GM12878 (cell line): ENCODE measurements at regions not wholly inside any gene's neighbourhood (a gene's known extent, or its start where the extent isn't known, plus 50 kb on each side); places are given as distances from the start of the nearest gene placed in this dataset.

ENCODE experiments used
- ATAC-seq: fragments of 200-7000 bp; cut with Tn5 transposase; 3 replicates; pipeline ENCODE4 v1.9.1; 2020; ENCODE audit warnings: mild to moderate bottlenecking, moderate library complexity
- BruUV-seq: library from RNA; stranded (reverse); fragments of 400-500 nt; replicated peaks from 2 replicates; lab custom pipeline; 2021; lab: Mats Ljungman, UMichigan
- CTCF ChIA-PET: fragments of 300-600 bp; sonication (Branson Sonifier 250); formaldehyde crosslinking; extraction: SDS; loops from one replicate; lab custom pipeline; 2021; ENCODE audit warnings: inconsistent platforms; lab: Yijun Ruan, JAX
- POLR2A ChIA-PET: fragments of 350-600 bp; formaldehyde crosslinking; extraction: SDS; loops from one replicate; lab custom pipeline; 2021; ENCODE audit warnings: inconsistent platforms; lab: Charles Lee
- RAD21 ChIA-PET: fragments of 300-600 bp; sonication (Branson Sonifier 250); formaldehyde crosslinking; loops from one replicate; lab custom pipeline; 2023; ENCODE audit warnings: antibody characterized with exemption; ENCODE audit not compliant: unreplicated experiment; lab: Charles Lee
- SMC1A ChIA-PET: fragments of 300-600 bp; sonication (Branson Sonifier 250); formaldehyde crosslinking; loops from one replicate; lab custom pipeline; 2023; ENCODE audit not compliant: unreplicated experiment, uncharacterized antibody; lab: Charles Lee
- DNase-seq: peaks from one replicate; pipeline ENCODE4 v3.0.0-alpha.2; 2011; ENCODE audit warnings: low read depth, low spot score
- FAIRE-seq: peaks from 3 replicates; lab custom pipeline; 2011; peaks lifted over from hg19 to GRCh38; lab: Jason Lieb, UNC
- H2AFZ ChIP-seq: 2 replicates; pipeline ENCODE4 v1.6.0; 2011; ENCODE audit warnings: low read depth, low read length, control low read depth; ENCODE audit not compliant: control insufficient read depth
- H3K27ac ChIP-seq: 2 replicates; pipeline ENCODE4 v1.5.1; 2011; ENCODE audit warnings: control low read depth; ENCODE audit not compliant: control insufficient read depth, insufficient read depth
- H3K27me3 ChIP-seq, 2 experiments: replicated peaks in 1 of 2; 2 replicates each; pipeline versions ENCODE4 v1.6.0 to v1.6.1; 2011; ENCODE audit warnings: low read length in 1 of 2; ENCODE audit not compliant: control insufficient read depth in 2 of 2, insufficient read depth in 2 of 2
- H3K36me3 ChIP-seq, 2 experiments: 2 replicates each; pipeline ENCODE4 v1.5.1; 2011; ENCODE audit warnings: low read length in 1 of 2; ENCODE audit not compliant: control insufficient read depth in 2 of 2, insufficient read depth in 2 of 2
- H3K4me1 ChIP-seq: 2 replicates; pipeline ENCODE4 v1.6.1; 2011; ENCODE audit warnings: mild to moderate bottlenecking, low read length, moderate library complexity, mixed read lengths; ENCODE audit not compliant: control insufficient read depth, insufficient read depth
- H3K4me2 ChIP-seq: 2 replicates; pipeline ENCODE4 v1.6.0; 2011; ENCODE audit warnings: control low read depth; ENCODE audit not compliant: control insufficient read depth, insufficient read depth
- H3K4me3 ChIP-seq: fragments of 200-600 bp; sonication (generic); 2 replicates; pipeline ENCODE4 v1.5.1; 2016
- H3K79me2 ChIP-seq: 2 replicates; pipeline ENCODE4 v1.6.0; 2011; ENCODE audit warnings: low read length; ENCODE audit not compliant: control insufficient read depth, insufficient read depth
- H3K9ac ChIP-seq: 2 replicates; pipeline ENCODE4 v1.8.0; 2011; ENCODE audit warnings: low read length, control low read depth, mixed read lengths; ENCODE audit not compliant: control insufficient read depth, insufficient read depth
- H3K9me3 ChIP-seq: replicated peaks from 3 replicates; pipeline ENCODE4 v1.5.1; 2011; ENCODE audit warnings: mild to moderate bottlenecking, low read length; ENCODE audit not compliant: control insufficient read depth, insufficient read depth
- H4K20me1 ChIP-seq: 2 replicates; pipeline ENCODE4 v1.6.0; 2011; ENCODE audit not compliant: control insufficient read depth, insufficient read depth
- ASH2L ChIP-seq: fragments of 300-600, 200-600 bp; sonication (generic); IDR thresholded peaks from 2 replicates; pipeline ENCODE4 v1.6.1; 2017; ENCODE audit warnings: low read depth, mild to moderate bottlenecking, borderline replicate concordance
- ATF3 ChIP-seq: IDR thresholded peaks from 2 replicates; pipeline ENCODE4 v1.6.1; 2011; ENCODE audit warnings: low read depth, mild to moderate bottlenecking, low read length, moderate library complexity, borderline replicate concordance; ENCODE audit errors: extremely low read depth
- CTCF ChIP-seq, 3 experiments: IDR thresholded peaks in 2 of 3; conservative IDR thresholded peaks in 1 of 3; 2 replicates each; pipeline ENCODE4 v1.5.1; 2011; ENCODE audit warnings: low read depth in 3 of 3, low read length in 3 of 3, mild to moderate bottlenecking in 3 of 3, control low read depth in 2 of 3, moderate library complexity in 2 of 3, inconsistent platforms in 1 of 3, mixed read lengths in 1 of 3; ENCODE audit not compliant: control insufficient read depth in 2 of 3, insufficient read depth in 1 of 3; ENCODE audit errors: extremely low read depth in 1 of 3
- ETV6 ChIP-seq, 2 experiments: fragments of 450-650 bp in 1 of 2; IDR thresholded peaks in 1 of 2; conservative IDR thresholded peaks in 1 of 2; 2 replicates each; pipeline ENCODE4 v1.6.1; 2014; ENCODE audit warnings: antibody characterized with exemption in 1 of 2, borderline replicate concordance in 1 of 2, low read depth in 1 of 2, mild to moderate bottlenecking in 1 of 2, moderate library complexity in 1 of 2
- FOXK2 ChIP-seq: fragments of 450-650 bp; IDR thresholded peaks from 2 replicates; pipeline ENCODE4 v1.6.1; 2017; ENCODE audit warnings: mild to moderate bottlenecking, moderate library complexity
- GATAD2B ChIP-seq: fragments of 450-650 bp; conservative IDR thresholded peaks from 2 replicates; pipeline ENCODE4 v1.6.1; 2017; ENCODE audit warnings: low read depth, mild to moderate bottlenecking, moderate library complexity
- HDGF ChIP-seq: fragments of 450-650 bp; IDR thresholded peaks from 2 replicates; pipeline ENCODE4 v1.6.1; 2016; ENCODE audit warnings: antibody characterized with exemption
- MEF2A ChIP-seq: IDR thresholded peaks from 2 replicates; pipeline ENCODE4 v1.6.1; 2011; ENCODE audit warnings: low read depth, mild to moderate bottlenecking, low read length, moderate library complexity; ENCODE audit not compliant: insufficient read depth
- NFIC ChIP-seq: IDR thresholded peaks from 2 replicates; pipeline ENCODE4 v1.6.1; 2012; ENCODE audit warnings: low read depth, mild to moderate bottlenecking, inconsistent platforms, low read length, moderate library complexity
- NFXL1 ChIP-seq: fragments of 450-650 bp; IDR thresholded peaks from 2 replicates; pipeline ENCODE4 v1.6.1; 2017; ENCODE audit warnings: antibody characterized with exemption, mild to moderate bottlenecking, borderline replicate concordance
- NR2C1 ChIP-seq: fragments of 450-650 bp; IDR thresholded peaks from 2 replicates; pipeline ENCODE4 v1.6.1; 2017; ENCODE audit warnings: antibody characterized with exemption, mild to moderate bottlenecking, moderate library complexity
- NR2C2 ChIP-seq: IDR thresholded peaks from 2 replicates; pipeline ENCODE4 v1.6.1; 2011; ENCODE audit warnings: borderline replicate concordance, low read depth; ENCODE audit not compliant: control insufficient read depth, insufficient read length
- RB1 ChIP-seq: fragments of 450-650 bp; formaldehyde crosslinking; IDR thresholded peaks from 2 replicates; pipeline ENCODE4 v1.6.1; 2017; ENCODE audit warnings: mild to moderate bottlenecking, borderline replicate concordance
- SMAD1 ChIP-seq: fragments of 450-650 bp; IDR thresholded peaks from 2 replicates; pipeline ENCODE4 v1.6.1; 2018; ENCODE audit warnings: mild to moderate bottlenecking, low read depth; ENCODE audit not compliant: partially characterized antibody
- SMARCA5 ChIP-seq: fragments of 450-650 bp; IDR thresholded peaks from 2 replicates; pipeline ENCODE4 v1.6.1; 2017; ENCODE audit warnings: mild to moderate bottlenecking
- STAT3 ChIP-seq: IDR thresholded peaks from 2 replicates; pipeline ENCODE4 v1.6.1; 2011; ENCODE audit warnings: low read depth, low read length, improper control_type of control experiment
- ZNF207 ChIP-seq: fragments of 450-650 bp; IDR thresholded peaks from 2 replicates; pipeline ENCODE4 v1.6.1; 2014; ENCODE audit warnings: antibody characterized with exemption, mild to moderate bottlenecking, borderline replicate concordance
- ZNF592 ChIP-seq: fragments of 450-650 bp; IDR thresholded peaks from 2 replicates; pipeline ENCODE4 v1.6.1; 2017; ENCODE audit warnings: mild to moderate bottlenecking, moderate library complexity
- WGBS: methylation state at CpG from one replicate; pipeline ENCODE4 v1.1.6; 2016; ENCODE audit warnings: low lambda C conversion rate; ENCODE audit not compliant: insufficient replicate concordance, insufficient coverage; ENCODE audit errors: missing lambda C conversion rate; 5-methylcytosine and 5-hydroxymethylcytosine counted together
- in situ Hi-C: fragments of 300-500 bp; cut with MboI; formaldehyde crosslinking; loops from 9 replicates; pipeline ENCODE4 v1.14.3; 2018; ENCODE audit warnings: mixed read lengths
- intact Hi-C: fragments of 100-400 bp; cut with micrococcal nuclease; formaldehyde crosslinking; loops from one replicate; pipeline ENCODE4 v1.14.2; 2022; ENCODE audit not compliant: unreplicated experiment

- DNase-seq (no peak), FAIRE-seq (no peak), ATAC-seq (no peak)
- Histone ChIP-seq H4K20me1 (no peaks in the 10 kb centered on the region), H3K4me2 (no peak overlapping the region), H3K27me3 (no peaks in the 10 kb centered on the region), H3K27ac (no peak overlapping the region), H2AFZ (no peak overlapping the region), H3K36me3 (no peaks in the 10 kb centered on the region), H3K9ac (no peak overlapping the region), H3K9me3 (no peaks in the 10 kb centered on the region; the same call in 2 of the 3 replicates), H3K4me1 (no peaks in the 10 kb centered on the region), H3K4me3 (no peak overlapping the region), H3K79me2 (no peaks in the 10 kb centered on the region)
- RAD21 ChIA-PET: no interaction called here
- CTCF ChIA-PET: interaction anchor here (0.9 kb wide), 1 partner anchor 7 kb away, joined by 3 read pairs; no protein-coding TSS in a partner anchor
- in situ Hi-C loops (no loop called here), intact Hi-C loops (no loop called here)
- SMC1A ChIA-PET: no interaction called here
- no peak for TF ChIP-seq ETV6 (conservative IDR thresholded peaks at IDR 0.05 in 1 of 2, IDR thresholded peaks at IDR 0.05 in 1 of 2; ENCODE audit: borderline replicate concordance in 1 of 2, low read depth in 1 of 2)
- no peak for TF ChIP-seq ASH2L
- TF ChIP-seq ZNF592: no peak
- TF ChIP-seq NR2C2: no peak
- TF ChIP-seq STAT3: no peak
- TF ChIP-seq RB1: no peak
- TF ChIP-seq SMARCA5: no peak
- no peak for TF ChIP-seq FOXK2
- TF ChIP-seq ZNF207: no peak
- TF ChIP-seq SMAD1: no peak
- TF ChIP-seq HDGF: no peak
- no peak for TF ChIP-seq NFXL1
- no peak for TF ChIP-seq ATF3
- TF ChIP-seq NFIC: no peak
- TF ChIP-seq CTCF (IDR thresholded peaks at IDR 0.05 in 2 of 3, conservative IDR thresholded peaks at IDR 0.05 in 1 of 3; ENCODE audit: control insufficient read depth in 2 of 3, extremely low read depth in 1 of 3, insufficient read depth in 1 of 3, low read depth in 3 of 3, low read length in 3 of 3): no peak
- TF ChIP-seq MEF2A: no peak
- no peak for TF ChIP-seq GATAD2B
- no peak for TF ChIP-seq NR2C1
- BruUV-seq: no TSS peak
- 24% methylated on average over 7 of the region's 7 CpGs for WGBS
- POLR2A ChIA-PET: no interaction called here
These were observed 69.1 kb downstream of the SOX1 start for GRCh38 chr13:112136095-112136494.
